HG03460 (cell line): ENCODE measurements at regions not wholly inside any gene's neighbourhood (a gene's known extent, or its start where the extent isn't known, plus 50 kb on each side); places are given as distances from the start of the nearest gene placed in this dataset.
"Not testable (repeated sequence)": the region's sequence is repeated elsewhere in the genome, so short reads cannot be mapped to it uniquely, and the experiment has no call there.

Experiments
- ATAC-seq: cut with Tn5 transposase; IDR thresholded peaks from one replicate; pipeline ENCODE4 v1.9.1; 2021; ENCODE audit not compliant: unreplicated experiment

- ATAC-seq: no peak
These were observed 53.0 kb upstream of the TNKS2 start for GRCh38 chr10:91745090-91745831.

- no peak for ATAC-seq
These were observed 54.8 kb upstream of the TNKS2 start for GRCh38 chr10:91743465-91743864.

DNA sequence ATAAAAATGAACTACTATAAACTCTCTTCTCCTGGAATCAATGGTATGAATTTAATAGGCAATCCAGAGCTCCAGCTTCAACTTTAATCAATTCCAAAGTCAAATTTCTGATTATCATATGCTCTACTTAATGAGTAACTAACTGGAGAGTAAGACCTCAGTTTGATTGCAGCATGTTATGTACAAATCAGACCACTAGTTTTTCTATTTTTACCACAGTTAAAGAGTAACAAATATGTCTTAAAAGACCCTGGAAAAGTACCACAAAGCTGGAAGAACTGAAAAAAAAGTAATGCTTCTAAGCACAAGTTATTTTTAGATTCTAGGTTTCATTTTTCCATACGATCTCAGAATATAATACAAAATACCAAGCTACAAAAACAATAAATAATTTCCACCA lies 56.0 kb upstream of the TNKS2 start:
- ATAC-seq: no peak

- ATAC-seq: no peak
These were observed 56.9 kb upstream of the TNKS2 start for GRCh38 chr10:91741356-91741755.

DNA sequence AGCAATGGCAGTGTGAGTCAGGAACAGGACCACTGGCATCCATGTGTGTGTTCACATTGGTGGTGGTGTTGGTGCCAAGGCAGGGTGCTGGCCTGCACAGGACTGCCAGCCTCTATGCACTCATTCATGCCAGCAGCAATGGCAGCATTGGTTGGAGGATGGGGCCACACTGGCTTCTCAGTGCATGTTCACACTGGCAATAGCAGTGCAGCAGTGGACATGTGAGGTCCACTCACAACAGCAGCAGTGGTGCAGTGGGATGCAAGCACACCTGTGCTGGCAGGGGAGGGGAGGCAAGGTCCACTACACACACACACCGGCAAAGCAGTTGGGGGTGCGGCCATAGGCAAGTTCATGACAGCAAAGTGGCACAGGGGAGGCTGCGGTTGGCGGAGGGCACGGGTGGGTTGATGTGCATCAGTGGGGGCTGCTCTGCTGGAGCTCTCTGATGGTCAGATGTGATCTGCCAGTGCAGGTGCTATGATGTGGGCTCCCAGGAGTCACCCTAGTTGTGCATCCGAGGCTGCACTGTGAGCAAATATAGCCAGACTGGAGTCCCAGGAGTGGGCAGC lies 57.8 kb upstream of the TNKS2 start:
- no peak for ATAC-seq

DNA sequence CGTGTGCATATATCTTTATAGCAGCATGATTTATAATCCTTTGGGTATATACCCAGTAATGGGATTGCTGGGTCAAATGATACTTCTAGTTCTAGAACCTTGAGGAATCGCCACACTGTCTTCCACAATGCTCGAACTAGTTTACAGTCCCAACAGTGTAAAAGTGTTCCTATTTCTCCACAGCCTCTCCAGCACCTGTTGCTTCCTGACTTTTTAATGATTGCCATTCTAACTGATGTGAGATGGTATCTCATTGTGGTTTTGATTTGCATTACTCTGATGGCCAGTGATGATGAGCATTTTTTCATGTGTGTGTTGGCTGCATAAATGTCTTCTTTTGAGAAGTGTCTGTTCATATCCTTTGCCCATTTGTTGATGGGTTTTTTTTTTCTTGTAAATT lies 66.0 kb upstream of the TNKS2 start:
- ATAC-seq: not testable (repeated sequence)

- ATAC-seq: not testable (repeated sequence)
These were observed 68.9 kb upstream of the TNKS2 start for GRCh38 chr10:91729339-91729738.

DNA sequence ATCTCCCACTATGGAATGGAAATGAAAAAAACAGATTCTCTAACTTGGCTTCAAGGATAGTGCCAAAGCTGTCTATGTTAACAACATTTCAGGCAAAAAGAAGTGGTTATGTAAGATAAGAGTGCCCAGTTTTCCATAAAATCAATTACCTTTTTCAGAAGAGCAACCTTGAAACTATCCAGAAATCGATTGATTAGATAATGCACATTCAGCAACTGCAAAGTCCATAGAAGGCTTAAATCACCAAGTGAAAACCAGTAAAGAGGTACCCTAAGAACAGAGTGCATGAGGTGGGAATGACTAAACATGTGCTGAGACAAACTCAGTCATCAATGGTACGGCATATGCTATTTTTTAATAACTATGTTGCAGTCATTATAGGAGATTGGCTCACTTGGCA lies 71.9 kb upstream of the TNKS2 start:
- ATAC-seq: no peak

- no peak for ATAC-seq
These were observed 73.3 kb upstream of the TNKS2 start for GRCh38 chr10:91724933-91725332.

DNA sequence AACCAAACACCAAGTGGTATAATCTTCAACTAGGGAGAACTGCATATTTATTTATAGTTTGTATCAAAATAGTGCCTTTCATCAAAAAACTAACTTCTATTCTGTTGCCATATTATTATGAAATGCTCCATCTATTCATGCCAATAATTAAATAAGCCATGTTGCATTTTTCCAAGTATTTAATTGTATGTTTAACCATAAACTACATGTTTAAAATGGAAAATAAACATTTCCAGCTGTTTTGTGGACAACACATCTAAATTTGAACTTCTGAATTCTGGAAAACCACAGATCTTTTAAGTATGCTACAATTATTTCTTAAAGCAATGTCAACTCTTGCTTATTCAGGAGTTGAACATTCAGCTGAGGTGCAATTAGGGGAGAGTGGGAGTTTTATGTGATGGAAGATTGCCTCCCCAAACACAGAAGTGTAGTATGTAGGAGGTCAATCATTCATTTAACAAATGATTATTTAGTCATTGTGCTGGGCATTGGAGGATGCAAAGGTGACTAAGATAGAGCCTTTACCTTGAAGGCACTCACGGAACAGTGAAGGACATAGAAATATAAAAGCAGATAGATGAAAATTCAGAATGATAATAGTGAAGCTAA lies 80.7 kb upstream of the PPP1R3C start:
- no peak for ATAC-seq

DNA sequence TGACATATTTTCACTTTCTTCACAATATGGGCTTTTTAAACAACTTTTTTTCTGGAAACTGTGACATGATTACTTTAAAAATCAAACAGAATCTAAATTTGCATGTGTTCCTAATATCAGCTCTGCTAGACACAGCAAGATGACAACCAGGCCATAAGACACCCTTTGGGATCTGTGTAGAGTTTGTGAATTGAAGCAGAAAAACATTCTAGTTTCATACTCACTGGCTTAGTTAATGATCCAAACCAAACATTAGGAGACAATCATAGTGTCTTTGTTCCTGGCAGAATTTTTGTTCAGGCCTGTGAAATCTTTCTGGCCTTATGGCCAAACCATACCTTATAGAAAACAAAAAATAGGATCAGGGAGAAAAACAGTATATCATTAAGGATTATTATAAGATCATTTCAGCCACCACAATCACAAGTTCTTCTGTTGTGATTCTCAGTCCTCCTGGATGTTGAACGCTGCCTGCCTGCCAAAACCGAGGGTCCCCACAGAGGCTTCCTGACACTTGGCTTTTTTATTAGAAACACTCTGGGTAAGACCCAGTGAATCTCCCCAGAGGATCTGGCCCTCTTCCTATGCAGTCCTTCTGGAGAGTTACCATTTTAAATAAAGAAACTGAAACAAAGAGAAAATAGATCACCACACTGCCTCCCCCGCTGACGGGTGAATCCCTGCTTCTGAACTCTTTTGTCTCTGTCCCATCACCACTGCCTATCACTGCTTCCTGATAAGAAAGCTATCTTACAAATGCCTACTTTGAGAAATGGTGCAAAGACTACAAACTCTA lies 79.2 kb upstream of the PPP1R3C start:
- peak; percentile 74 for ATAC-seq

- ATAC-seq: no peak
These were observed 76.5 kb upstream of the PPP1R3C start for GRCh38 chr10:91709394-91709798.

- ATAC-seq: no peak
These were observed 75.4 kb upstream of the PPP1R3C start for GRCh38 chr10:91708174-91708861.

DNA sequence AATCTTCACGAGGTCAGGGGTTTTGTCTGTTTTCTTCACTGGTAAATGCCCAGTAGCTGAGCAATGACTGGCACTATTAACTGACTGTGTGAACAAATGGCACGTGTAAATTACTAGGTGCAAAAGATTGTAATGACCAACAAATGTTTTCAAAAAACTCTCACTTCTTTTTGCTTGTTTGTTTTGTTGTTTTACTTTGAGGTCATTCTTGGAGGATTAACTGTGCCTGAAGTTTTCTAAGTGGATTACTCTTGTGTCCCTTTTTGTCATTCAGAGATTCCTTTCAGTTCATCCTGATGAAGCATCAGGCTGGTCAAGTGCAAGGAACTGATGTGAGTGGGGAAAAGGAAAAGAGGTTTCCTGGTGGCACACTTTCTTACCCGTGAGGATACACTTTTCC lies 74.4 kb upstream of the PPP1R3C start:
- ATAC-seq: no peak

GRCh38 chr10:91705948-91706670 lies 73.2 kb upstream of the PPP1R3C start:
- no peak for ATAC-seq

DNA sequence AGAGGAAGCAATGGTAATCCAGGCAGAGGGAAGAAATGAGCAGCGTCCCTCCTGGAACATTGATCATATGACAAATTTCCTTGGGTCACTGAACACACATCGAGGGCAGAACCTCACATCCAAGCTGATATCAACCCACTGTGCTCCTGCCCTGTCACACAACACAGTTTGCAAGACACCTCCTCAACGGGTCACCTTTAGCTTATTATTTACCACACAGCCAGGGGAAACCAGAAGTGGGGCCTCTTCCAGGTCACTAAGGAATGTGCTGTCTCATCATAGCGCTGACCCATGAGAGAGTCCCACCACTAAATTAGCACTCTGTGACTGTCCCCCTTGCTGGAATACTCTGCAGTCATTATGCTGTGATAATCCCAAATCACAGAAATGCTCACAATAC lies 69.7 kb upstream of the PPP1R3C start:
- ATAC-seq: no peak

- no peak for ATAC-seq
These were observed 68.0 kb upstream of the PPP1R3C start for GRCh38 chr10:91700788-91701444.

DNA sequence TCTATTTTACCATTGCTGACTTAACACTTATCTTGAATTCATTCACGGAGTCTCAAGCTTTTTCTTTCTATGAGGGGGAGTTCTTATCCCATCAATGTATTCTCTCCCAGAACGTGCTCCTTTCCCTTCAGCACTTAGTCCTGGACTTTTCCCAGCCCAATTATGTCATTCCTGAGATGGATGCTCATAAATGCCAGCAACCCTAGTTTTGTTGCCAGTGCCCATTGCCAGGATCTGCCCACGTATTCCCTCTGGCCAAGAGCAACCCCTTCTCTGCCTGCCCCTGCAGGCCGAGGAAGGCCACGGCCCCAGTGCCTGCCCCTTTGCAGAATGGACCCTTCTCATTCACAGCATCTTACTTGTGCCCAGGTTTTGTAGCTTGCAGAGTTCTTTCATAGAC lies 67.4 kb upstream of the PPP1R3C start:
- no peak for ATAC-seq

- ATAC-seq: no peak
These were observed 65.4 kb upstream of the PPP1R3C start for GRCh38 chr10:91698258-91698657.
